Endothelial cell of umbilical vein (primary cell): ENCODE measurements at regions not wholly inside any gene's neighbourhood (a gene's known extent, or its start where the extent isn't known, plus 50 kb on each side); places are given as distances from the start of the nearest gene placed in this dataset.

Experiments used
- BruUV-seq: library from RNA; stranded (reverse); fragments of 400-500 nt; replicated peaks from 2 replicates; lab custom pipeline; 2021; lab: Mats Ljungman, UMichigan
- CTCF ChIA-PET: fragments of 300-600, 350-600 bp; sonication (Branson Sonifier 250); formaldehyde crosslinking; loops from one replicate; lab custom pipeline; 2021; ENCODE audit warnings: antibody characterized with exemption, inconsistent platforms; lab: Charles Lee
- POLR2A ChIA-PET: fragments of 300-600, 350-600 bp; sonication (Branson Sonifier 250); formaldehyde crosslinking; loops from one replicate; lab custom pipeline; 2021; ENCODE audit warnings: antibody characterized with exemption, inconsistent platforms; lab: Charles Lee
- DNase-seq: peaks from one replicate; pipeline ENCODE4 v3.0.0-alpha.2; 2011; ENCODE audit warnings: low read depth, low spot score
- FAIRE-seq: peaks from 2 replicates; lab custom pipeline; 2011; peaks lifted over from hg19 to GRCh38; lab: Jason Lieb, UNC
- H2AFZ ChIP-seq: 2 replicates; pipeline ENCODE4 v1.6.0; 2012; ENCODE audit warnings: low read depth, low read length, control low read depth, inconsistent platforms
- H3K27ac ChIP-seq: 2 replicates; pipeline ENCODE4 v1.5.1; 2011; ENCODE audit warnings: low read depth, mild to moderate bottlenecking, control low read depth, low read length, moderate library complexity; ENCODE audit not compliant: insufficient read depth
- H3K27me3 ChIP-seq, 2 experiments: 2 replicates each; pipeline versions ENCODE4 v1.6.0 to v1.6.1; 2011; ENCODE audit warnings: low read length in 2 of 2, mixed read lengths in 1 of 2; ENCODE audit not compliant: control insufficient read depth in 2 of 2, insufficient read depth in 2 of 2
- H3K36me3 ChIP-seq, 2 experiments: 2 replicates in 1 of 2; 3 replicates in 1 of 2; pipeline ENCODE4 v1.5.1; 2011; ENCODE audit warnings: low read length in 2 of 2, mild to moderate bottlenecking in 1 of 2, moderate library complexity in 1 of 2; ENCODE audit not compliant: control insufficient read depth in 2 of 2, insufficient read depth in 2 of 2; ENCODE audit errors: extremely low read depth in 1 of 2
- H3K4me1 ChIP-seq: 3 replicates; pipeline ENCODE4 v1.5.1; 2011; ENCODE audit warnings: mild to moderate bottlenecking, low read length; ENCODE audit not compliant: control insufficient read depth, insufficient read depth; ENCODE audit errors: extremely low read depth
- H3K4me2 ChIP-seq: 2 replicates; pipeline ENCODE4 v1.6.1; 2011; ENCODE audit warnings: low read length, control low read depth, mixed read lengths; ENCODE audit not compliant: insufficient read depth
- H3K4me3 ChIP-seq, 3 experiments: fragments of 200-600 bp in 1 of 3; sonication (generic), shearing (Covaris generic) in 1 of 3; replicated peaks in 1 of 3; 2 replicates each; pipeline ENCODE4 v1.5.1; 2011 to 2016; ENCODE audit warnings: control low read depth in 3 of 3, low read length in 3 of 3, mild to moderate bottlenecking in 2 of 3, inconsistent platforms in 1 of 3, low read depth in 1 of 3, moderate library complexity in 1 of 3; ENCODE audit not compliant: insufficient read depth in 1 of 3
- H3K79me2 ChIP-seq: 2 replicates; pipeline ENCODE4 v1.6.0; 2012; ENCODE audit warnings: low read length, inconsistent platforms; ENCODE audit not compliant: control insufficient read depth, insufficient read depth
- H3K9ac ChIP-seq: replicated peaks from 2 replicates; pipeline ENCODE3; 2011; ENCODE audit warnings: low read length, control low read depth; ENCODE audit not compliant: insufficient read depth; ENCODE audit errors: extremely low read depth
- H3K9me1 ChIP-seq: replicated peaks from 3 replicates; pipeline ENCODE4 v1.6.0; 2011; ENCODE audit warnings: mild to moderate bottlenecking, low read length; ENCODE audit not compliant: control insufficient read depth, insufficient read depth; ENCODE audit errors: extremely low read depth
- H3K9me3 ChIP-seq: replicated peaks from 2 replicates; pipeline ENCODE4 v1.5.1; 2012; ENCODE audit warnings: low read length, inconsistent platforms; ENCODE audit not compliant: control insufficient read depth, insufficient read depth
- H4K20me1 ChIP-seq: replicated peaks from 2 replicates; pipeline ENCODE3; 2011; ENCODE audit warnings: mild to moderate bottlenecking, low read length; ENCODE audit not compliant: control insufficient read depth, insufficient read depth; ENCODE audit errors: extremely low read depth
- EZH2 ChIP-seq: IDR thresholded peaks from 2 replicates; pipeline ENCODE4 v1.6.1; 2012; ENCODE audit warnings: borderline replicate concordance, low read depth, mild to moderate bottlenecking, moderate library complexity, low read length, inconsistent platforms; ENCODE audit not compliant: severe bottlenecking
- FOS ChIP-seq: IDR thresholded peaks from 2 replicates; pipeline ENCODE4 v1.6.1; 2011; ENCODE audit warnings: mild to moderate bottlenecking, low read length, moderate library complexity, borderline replicate concordance; ENCODE audit not compliant: insufficient read depth
- GATA2 ChIP-seq: IDR thresholded peaks from 2 replicates; pipeline ENCODE4 v1.7.0; 2011; ENCODE audit warnings: low read depth, mild to moderate bottlenecking, moderate library complexity, mixed read lengths, low read length; ENCODE audit not compliant: insufficient read length, insufficient read depth
- JUN ChIP-seq: IDR thresholded peaks from 2 replicates; pipeline ENCODE4 v1.6.1; 2011; ENCODE audit warnings: borderline replicate concordance, low read depth; ENCODE audit not compliant: insufficient read length, insufficient read depth
- MYC ChIP-seq: IDR thresholded peaks from one replicate; pipeline ENCODE4 v1.6.1; 2011; ENCODE audit warnings: mild to moderate bottlenecking, low read depth, low read length
- POLR2A ChIP-seq: IDR thresholded peaks from 2 replicates; pipeline ENCODE4 v1.6.1; 2012; ENCODE audit warnings: low read depth, mild to moderate bottlenecking, control low read depth, low read length
- POLR2AphosphoS5 ChIP-seq: IDR thresholded peaks from 2 replicates; pipeline ENCODE4 v1.6.1; 2012; ENCODE audit warnings: low read depth, mild to moderate bottlenecking, control low read depth, low read length, moderate library complexity; ENCODE audit not compliant: insufficient read depth
- dilution Hi-C: fragments of 300-500 bp; cut with MboI; formaldehyde crosslinking; loops from one replicate; pipeline ENCODE4 v1.15.0; 2019; ENCODE audit warnings: low sequenced_read_pairs; ENCODE audit not compliant: extremely low pct_ligation_motif_present
- intact Hi-C: fragments of 100-400 bp; cut with micrococcal nuclease; formaldehyde crosslinking; loops from one replicate; pipeline ENCODE4 v1.10.0; 2022
- TF ChIP-seq, protein P1 (sequence below): IDR thresholded peaks from 2 replicates; pipeline ENCODE4 v1.6.1; 2011; ENCODE audit not compliant: insufficient read depth, insufficient read length
- TF ChIP-seq, protein P2 (sequence below), 2 donors: IDR thresholded peaks; 1 replicate in 1 of 2; 2 replicates in 1 of 2; pipeline ENCODE4 v1.5.1; 2011; ENCODE audit warnings: low read length in 2 of 2, mild to moderate bottlenecking in 2 of 2, moderate library complexity in 2 of 2, control low read depth in 1 of 2, inconsistent platforms in 1 of 2, low read depth in 1 of 2; ENCODE audit not compliant: insufficient read depth in 1 of 2; ENCODE audit errors: extremely low read depth in 1 of 2

DNA sequence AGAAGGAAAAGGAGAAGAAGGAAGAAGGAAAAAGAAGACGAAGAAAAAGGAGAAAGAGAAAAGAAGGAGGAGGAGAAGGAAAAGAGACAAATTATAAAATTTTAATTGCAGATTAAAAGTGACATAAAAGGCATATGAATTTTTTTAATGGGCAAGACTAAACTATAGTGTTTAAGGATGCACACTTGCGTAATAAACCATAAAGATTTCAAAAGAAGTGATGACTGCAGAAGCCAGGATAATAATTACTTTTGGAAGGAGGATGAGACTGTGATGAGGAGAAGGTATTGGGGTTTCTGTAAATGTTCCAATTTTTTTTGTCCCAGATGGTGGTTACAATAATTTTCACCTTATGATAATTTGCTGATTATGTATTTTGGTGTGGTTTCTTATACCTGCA lies 243.1 kb upstream of the PKN2 start:
- FAIRE-seq: no peak
- no peaks in the 10 kb centered on the region for H3K36me3 ChIP-seq
- H2AFZ ChIP-seq: no peak overlapping the region
- no peak overlapping the region for H3K27ac ChIP-seq
- no peaks in the 10 kb centered on the region for H3K4me1 ChIP-seq
- no peaks in the 10 kb centered on the region for H3K79me2 ChIP-seq
- no peak for DNase-seq
- intact Hi-C loops: no loop called here
- CTCF ChIA-PET: interaction anchor here (1.5 kb wide), 1 partner anchor 15 kb away, joined by 4 read pairs; no protein-coding TSS in a partner anchor
- H3K4me3 ChIP-seq: no peak overlapping the region
- peaks cover 0 to 3% of the 10 kb centered on the region in 2 experiments for H3K27me3 ChIP-seq
- no TSS peak for BruUV-seq
- no peak for TF ChIP-seq GATA2
- no peak for TF ChIP-seq EZH2
- TF ChIP-seq, protein P1, sequence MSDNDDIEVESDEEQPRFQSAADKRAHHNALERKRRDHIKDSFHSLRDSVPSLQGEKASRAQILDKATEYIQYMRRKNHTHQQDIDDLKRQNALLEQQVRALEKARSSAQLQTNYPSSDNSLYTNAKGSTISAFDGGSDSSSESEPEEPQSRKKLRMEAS: no peak
- no peak for TF ChIP-seq POLR2AphosphoS5
- TF ChIP-seq JUN: no peak
- TF ChIP-seq POLR2A: no peak
- TF ChIP-seq FOS: no peak
- no peak for TF ChIP-seq MYC
- TF ChIP-seq, protein P2, sequence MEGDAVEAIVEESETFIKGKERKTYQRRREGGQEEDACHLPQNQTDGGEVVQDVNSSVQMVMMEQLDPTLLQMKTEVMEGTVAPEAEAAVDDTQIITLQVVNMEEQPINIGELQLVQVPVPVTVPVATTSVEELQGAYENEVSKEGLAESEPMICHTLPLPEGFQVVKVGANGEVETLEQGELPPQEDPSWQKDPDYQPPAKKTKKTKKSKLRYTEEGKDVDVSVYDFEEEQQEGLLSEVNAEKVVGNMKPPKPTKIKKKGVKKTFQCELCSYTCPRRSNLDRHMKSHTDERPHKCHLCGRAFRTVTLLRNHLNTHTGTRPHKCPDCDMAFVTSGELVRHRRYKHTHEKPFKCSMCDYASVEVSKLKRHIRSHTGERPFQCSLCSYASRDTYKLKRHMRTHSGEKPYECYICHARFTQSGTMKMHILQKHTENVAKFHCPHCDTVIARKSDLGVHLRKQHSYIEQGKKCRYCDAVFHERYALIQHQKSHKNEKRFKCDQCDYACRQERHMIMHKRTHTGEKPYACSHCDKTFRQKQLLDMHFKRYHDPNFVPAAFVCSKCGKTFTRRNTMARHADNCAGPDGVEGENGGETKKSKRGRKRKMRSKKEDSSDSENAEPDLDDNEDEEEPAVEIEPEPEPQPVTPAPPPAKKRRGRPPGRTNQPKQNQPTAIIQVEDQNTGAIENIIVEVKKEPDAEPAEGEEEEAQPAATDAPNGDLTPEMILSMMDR (IDR thresholded peaks at IDR 0.05; ENCODE audit: extremely low read depth in 1 of 2, insufficient read depth in 1 of 2, low read depth in 1 of 2, low read length in 2 of 2): no peak
- no peaks in the 10 kb centered on the region for H3K9me3 ChIP-seq
- no peak overlapping the region for H3K9ac ChIP-seq
- no peaks in the 10 kb centered on the region for H4K20me1 ChIP-seq
- dilution Hi-C loops: no loop called here
- H3K9me1 ChIP-seq: no peaks in the 10 kb centered on the region
- H3K4me2 ChIP-seq: no peak overlapping the region
- POLR2A ChIA-PET: no interaction called here
